Upper lobe of left lung (tissue), 4 donors: ENCODE measurements at regions not wholly inside any gene's neighbourhood (a gene's known extent, or its start where the extent isn't known, plus 50 kb on each side); places are given as distances from the start of the nearest gene placed in this dataset.

Experiments used
- EP300 ChIP-seq, 4 donors: sonication (generic); formaldehyde crosslinking; IDR thresholded peaks; one replicate each; pipeline ENCODE4 v1.5.1; 2017; ENCODE audit warnings: antibody characterized with exemption in 4 of 4, control low read depth in 2 of 4
- POLR2A ChIP-seq, 4 donors: fragments of 450-650 bp; IDR thresholded peaks; one replicate each; pipeline ENCODE4 v1.5.1; 2016 to 2017; ENCODE audit warnings: antibody characterized with exemption in 4 of 4, mild to moderate bottlenecking in 2 of 4
- POLR2AphosphoS5 ChIP-seq, 2 donors: sonication (generic); formaldehyde crosslinking; IDR thresholded peaks; one replicate each; pipeline ENCODE4 v1.5.1; 2017; ENCODE audit warnings: antibody characterized with exemption in 2 of 2
- TF ChIP-seq, protein P1 (sequence below), 6 experiments: fragments of 450-650 bp in 4 of 6; fragments of 200-600 bp in 2 of 6; sonication (generic) in 2 of 6; IDR thresholded peaks; one replicate each; pipeline ENCODE4 v1.5.1; 2016 to 2019; ENCODE audit warnings: antibody characterized with exemption in 6 of 6

DNA sequence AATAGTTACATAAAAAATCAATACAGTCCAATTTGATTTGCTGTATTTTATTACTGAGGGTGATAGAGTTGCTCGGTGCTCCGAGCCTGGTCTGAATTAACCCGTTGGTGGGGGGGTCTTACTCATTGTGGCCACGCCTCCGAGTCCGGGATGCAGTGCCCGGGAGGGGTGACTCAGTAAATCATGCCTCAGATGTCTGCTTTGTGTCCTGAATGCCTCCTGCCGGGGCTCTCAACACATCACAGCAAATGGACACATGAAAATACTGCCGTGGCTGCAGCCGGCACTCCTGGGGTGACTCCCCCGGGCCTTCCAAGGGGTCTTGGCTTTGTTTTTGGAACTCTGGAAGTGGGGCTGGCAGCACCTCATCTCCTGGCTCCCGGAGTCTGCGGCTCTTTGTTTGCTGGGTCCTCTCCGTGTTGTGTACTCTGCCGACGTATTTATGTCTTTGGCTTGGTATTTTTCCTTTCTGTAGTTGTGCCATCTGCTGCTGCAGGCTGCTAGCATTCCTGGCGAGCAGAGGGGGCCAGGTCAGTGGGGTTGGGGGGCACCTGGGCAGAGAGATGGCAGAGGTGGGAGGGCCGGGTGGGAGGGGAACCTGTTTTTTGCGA is 129.0 kb downstream of the AACS start:
- TF ChIP-seq, protein P1, sequence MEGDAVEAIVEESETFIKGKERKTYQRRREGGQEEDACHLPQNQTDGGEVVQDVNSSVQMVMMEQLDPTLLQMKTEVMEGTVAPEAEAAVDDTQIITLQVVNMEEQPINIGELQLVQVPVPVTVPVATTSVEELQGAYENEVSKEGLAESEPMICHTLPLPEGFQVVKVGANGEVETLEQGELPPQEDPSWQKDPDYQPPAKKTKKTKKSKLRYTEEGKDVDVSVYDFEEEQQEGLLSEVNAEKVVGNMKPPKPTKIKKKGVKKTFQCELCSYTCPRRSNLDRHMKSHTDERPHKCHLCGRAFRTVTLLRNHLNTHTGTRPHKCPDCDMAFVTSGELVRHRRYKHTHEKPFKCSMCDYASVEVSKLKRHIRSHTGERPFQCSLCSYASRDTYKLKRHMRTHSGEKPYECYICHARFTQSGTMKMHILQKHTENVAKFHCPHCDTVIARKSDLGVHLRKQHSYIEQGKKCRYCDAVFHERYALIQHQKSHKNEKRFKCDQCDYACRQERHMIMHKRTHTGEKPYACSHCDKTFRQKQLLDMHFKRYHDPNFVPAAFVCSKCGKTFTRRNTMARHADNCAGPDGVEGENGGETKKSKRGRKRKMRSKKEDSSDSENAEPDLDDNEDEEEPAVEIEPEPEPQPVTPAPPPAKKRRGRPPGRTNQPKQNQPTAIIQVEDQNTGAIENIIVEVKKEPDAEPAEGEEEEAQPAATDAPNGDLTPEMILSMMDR (IDR thresholded peaks at IDR 0.05): no peak
- TF ChIP-seq POLR2A (IDR thresholded peaks at IDR 0.05) (no peak), POLR2AphosphoS5 (IDR thresholded peaks at IDR 0.05) (no peak), EP300 (IDR thresholded peaks at IDR 0.05) (no peak)
